GM12878 (cell line): ENCODE measurements at regions not wholly inside any gene's neighbourhood (a gene's known extent, or its start where the extent isn't known, plus 50 kb on each side); places are given as distances from the start of the nearest gene placed in this dataset.

ENCODE experiments used
- ATAC-seq: fragments of 200-7000 bp; cut with Tn5 transposase; 3 replicates; pipeline ENCODE4 v1.9.1; 2020; ENCODE audit warnings: mild to moderate bottlenecking, moderate library complexity
- BruUV-seq: library from RNA; stranded (reverse); fragments of 400-500 nt; replicated peaks from 2 replicates; lab custom pipeline; 2021; lab: Mats Ljungman, UMichigan
- CTCF ChIA-PET: fragments of 300-600 bp; sonication (Branson Sonifier 250); formaldehyde crosslinking; extraction: SDS; loops from one replicate; lab custom pipeline; 2021; ENCODE audit warnings: inconsistent platforms; lab: Yijun Ruan, JAX
- POLR2A ChIA-PET: fragments of 350-600 bp; formaldehyde crosslinking; extraction: SDS; loops from one replicate; lab custom pipeline; 2021; ENCODE audit warnings: inconsistent platforms; lab: Charles Lee
- RAD21 ChIA-PET: fragments of 300-600 bp; sonication (Branson Sonifier 250); formaldehyde crosslinking; loops from one replicate; lab custom pipeline; 2023; ENCODE audit warnings: antibody characterized with exemption; ENCODE audit not compliant: unreplicated experiment; lab: Charles Lee
- SMC1A ChIA-PET: fragments of 300-600 bp; sonication (Branson Sonifier 250); formaldehyde crosslinking; loops from one replicate; lab custom pipeline; 2023; ENCODE audit not compliant: unreplicated experiment, uncharacterized antibody; lab: Charles Lee
- DNase-seq: peaks from one replicate; pipeline ENCODE4 v3.0.0-alpha.2; 2011; ENCODE audit warnings: low read depth, low spot score
- FAIRE-seq: peaks from 3 replicates; lab custom pipeline; 2011; peaks lifted over from hg19 to GRCh38; lab: Jason Lieb, UNC
- H2AFZ ChIP-seq: 2 replicates; pipeline ENCODE4 v1.6.0; 2011; ENCODE audit warnings: low read depth, low read length, control low read depth; ENCODE audit not compliant: control insufficient read depth
- H3K27ac ChIP-seq: 2 replicates; pipeline ENCODE4 v1.5.1; 2011; ENCODE audit warnings: control low read depth; ENCODE audit not compliant: control insufficient read depth, insufficient read depth
- H3K27me3 ChIP-seq, 2 experiments: replicated peaks in 1 of 2; 2 replicates each; pipeline versions ENCODE4 v1.6.0 to v1.6.1; 2011; ENCODE audit warnings: low read length in 1 of 2; ENCODE audit not compliant: control insufficient read depth in 2 of 2, insufficient read depth in 2 of 2
- H3K36me3 ChIP-seq, 2 experiments: 2 replicates each; pipeline ENCODE4 v1.5.1; 2011; ENCODE audit warnings: low read length in 1 of 2; ENCODE audit not compliant: control insufficient read depth in 2 of 2, insufficient read depth in 2 of 2
- H3K4me1 ChIP-seq: 2 replicates; pipeline ENCODE4 v1.6.1; 2011; ENCODE audit warnings: mild to moderate bottlenecking, low read length, moderate library complexity, mixed read lengths; ENCODE audit not compliant: control insufficient read depth, insufficient read depth
- H3K4me2 ChIP-seq: 2 replicates; pipeline ENCODE4 v1.6.0; 2011; ENCODE audit warnings: control low read depth; ENCODE audit not compliant: control insufficient read depth, insufficient read depth
- H3K4me3 ChIP-seq: fragments of 200-600 bp; sonication (generic); 2 replicates; pipeline ENCODE4 v1.5.1; 2016
- H3K79me2 ChIP-seq: 2 replicates; pipeline ENCODE4 v1.6.0; 2011; ENCODE audit warnings: low read length; ENCODE audit not compliant: control insufficient read depth, insufficient read depth
- H3K9ac ChIP-seq: 2 replicates; pipeline ENCODE4 v1.8.0; 2011; ENCODE audit warnings: low read length, control low read depth, mixed read lengths; ENCODE audit not compliant: control insufficient read depth, insufficient read depth
- H3K9me3 ChIP-seq: replicated peaks from 3 replicates; pipeline ENCODE4 v1.5.1; 2011; ENCODE audit warnings: mild to moderate bottlenecking, low read length; ENCODE audit not compliant: control insufficient read depth, insufficient read depth
- H4K20me1 ChIP-seq: 2 replicates; pipeline ENCODE4 v1.6.0; 2011; ENCODE audit not compliant: control insufficient read depth, insufficient read depth
- BCL11A ChIP-seq: IDR thresholded peaks from 2 replicates; pipeline ENCODE4 v1.6.1; 2011; ENCODE audit warnings: low read depth, low read length
- CHD4 ChIP-seq: fragments of 200-600 bp; sonication (generic); IDR thresholded peaks from 2 replicates; pipeline ENCODE4 v1.6.1; 2016; ENCODE audit warnings: mild to moderate bottlenecking
- DPF2 ChIP-seq: fragments of 450-650 bp; IDR thresholded peaks from 2 replicates; pipeline ENCODE4 v1.6.1; 2017; ENCODE audit warnings: mild to moderate bottlenecking
- GABPA ChIP-seq: IDR thresholded peaks from 2 replicates; pipeline ENCODE4 v1.6.1; 2014; ENCODE audit warnings: antibody characterized with exemption, low read depth, mild to moderate bottlenecking, inconsistent platforms
- KDM1A ChIP-seq: fragments of 200-600 bp; sonication (generic); IDR thresholded peaks from 2 replicates; pipeline ENCODE4 v1.6.1; 2016; ENCODE audit warnings: borderline replicate concordance
- LARP7 ChIP-seq: fragments of 450-650 bp; IDR thresholded peaks from 2 replicates; pipeline ENCODE4 v1.6.1; 2017; ENCODE audit warnings: mild to moderate bottlenecking
- RELA ChIP-seq: fragments of 450-650 bp; IDR thresholded peaks from 2 replicates; pipeline ENCODE4 v1.8.0; 2014; ENCODE audit warnings: borderline replicate concordance; ENCODE audit not compliant: partially characterized antibody
- SP1 ChIP-seq: IDR thresholded peaks from one replicate; pipeline ENCODE4 v1.6.1; 2011; ENCODE audit warnings: low read depth, low read length
- SREBF1 ChIP-seq: IDR thresholded peaks from 2 replicates; pipeline ENCODE4 v1.6.1; 2012; ENCODE audit warnings: mild to moderate bottlenecking, low read length
- SRF ChIP-seq, 2 experiments: IDR thresholded peaks; 2 replicates each; pipeline ENCODE4 v1.6.1; 2011; ENCODE audit warnings: low read depth in 2 of 2, low read length in 2 of 2, mild to moderate bottlenecking in 1 of 2, moderate library complexity in 1 of 2
- ZBTB4 ChIP-seq: fragments of 450-650 bp; formaldehyde crosslinking; IDR thresholded peaks from 2 replicates; pipeline ENCODE4 v1.4.0; 2022; ENCODE audit warnings: mild to moderate bottlenecking, moderate library complexity
- ZSCAN29 ChIP-seq: fragments of 450-650 bp; IDR thresholded peaks from 2 replicates; pipeline ENCODE4 v1.6.1; 2017; ENCODE audit warnings: mild to moderate bottlenecking, moderate library complexity
- ZZZ3 ChIP-seq: IDR thresholded peaks from 2 replicates; pipeline ENCODE4 v1.6.1; 2011; ENCODE audit warnings: low read depth; ENCODE audit not compliant: control insufficient read depth, insufficient read length
- WGBS: methylation state at CpG from one replicate; pipeline ENCODE4 v1.1.6; 2016; ENCODE audit warnings: low lambda C conversion rate; ENCODE audit not compliant: insufficient replicate concordance, insufficient coverage; ENCODE audit errors: missing lambda C conversion rate; 5-methylcytosine and 5-hydroxymethylcytosine counted together
- in situ Hi-C: fragments of 300-500 bp; cut with MboI; formaldehyde crosslinking; loops from 9 replicates; pipeline ENCODE4 v1.14.3; 2018; ENCODE audit warnings: mixed read lengths
- intact Hi-C: fragments of 100-400 bp; cut with micrococcal nuclease; formaldehyde crosslinking; loops from one replicate; pipeline ENCODE4 v1.14.2; 2022; ENCODE audit not compliant: unreplicated experiment
- TF ChIP-seq, protein P1 (sequence below): IDR thresholded peaks from 2 replicates; pipeline ENCODE4 v1.6.1; 2012; ENCODE audit warnings: improper control_type of control experiment, low read depth, low read length; ENCODE audit not compliant: insufficient replicate concordance
- TF ChIP-seq, protein P2 (sequence below): fragments of 150-350 bp; IDR thresholded peaks from 2 replicates; pipeline ENCODE4 v1.6.1; 2014; ENCODE audit warnings: mild to moderate bottlenecking, low read depth, low read length

DNA sequence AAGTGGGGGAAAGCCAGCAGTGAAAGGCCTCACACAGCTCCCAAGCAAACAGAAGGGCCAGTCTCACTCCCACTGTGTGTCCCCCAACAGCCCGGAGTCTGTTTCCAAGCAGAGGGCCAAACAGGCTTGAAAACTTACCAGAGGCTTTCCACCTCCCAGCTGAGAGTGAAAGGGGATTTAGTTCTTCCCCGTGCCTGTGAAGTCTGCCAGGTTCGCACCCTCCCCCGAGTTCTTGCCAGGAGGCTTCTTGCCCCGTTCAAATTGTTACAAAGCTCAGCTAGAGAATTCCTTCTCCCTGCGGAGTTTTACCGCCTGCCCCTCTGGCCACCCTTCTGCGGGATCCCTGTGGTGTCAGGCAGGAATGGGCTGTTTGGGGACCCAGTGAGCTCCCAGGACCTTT is 68.0 kb upstream of the WNT7A start:
- Histone ChIP-seq H2AFZ (no peak overlapping the region), H3K9me3 (no peaks in the 10 kb centered on the region), H3K27ac (no peak overlapping the region), H4K20me1 (no peaks in the 10 kb centered on the region), H3K4me2 (no peak overlapping the region), H3K36me3 (no peaks in the 10 kb centered on the region), H3K4me1 (no peaks in the 10 kb centered on the region), H3K9ac (no peak overlapping the region), H3K79me2 (no peaks in the 10 kb centered on the region), H3K27me3 (no peaks in the 10 kb centered on the region; a peak in 1 of 4 replicates), H3K4me3 (no peak overlapping the region)
- intact Hi-C loops: no loop called here
- in situ Hi-C loops: no loop called here
- TF ChIP-seq KDM1A (no peak), SRF (IDR thresholded peaks at IDR 0.05; ENCODE audit: low read depth in 2 of 2, low read length in 2 of 2) (no peak), LARP7 (no peak), GABPA (no peak), RELA (no peak), SREBF1 (no peak), CHD4 (no peak), ZSCAN29 (no peak), DPF2 (no peak), BCL11A (no peak), ZZZ3 (no peak), ZBTB4 (CRISPR knock-in tag) (no peak), SP1 (no peak)
- TF ChIP-seq, protein P1, sequence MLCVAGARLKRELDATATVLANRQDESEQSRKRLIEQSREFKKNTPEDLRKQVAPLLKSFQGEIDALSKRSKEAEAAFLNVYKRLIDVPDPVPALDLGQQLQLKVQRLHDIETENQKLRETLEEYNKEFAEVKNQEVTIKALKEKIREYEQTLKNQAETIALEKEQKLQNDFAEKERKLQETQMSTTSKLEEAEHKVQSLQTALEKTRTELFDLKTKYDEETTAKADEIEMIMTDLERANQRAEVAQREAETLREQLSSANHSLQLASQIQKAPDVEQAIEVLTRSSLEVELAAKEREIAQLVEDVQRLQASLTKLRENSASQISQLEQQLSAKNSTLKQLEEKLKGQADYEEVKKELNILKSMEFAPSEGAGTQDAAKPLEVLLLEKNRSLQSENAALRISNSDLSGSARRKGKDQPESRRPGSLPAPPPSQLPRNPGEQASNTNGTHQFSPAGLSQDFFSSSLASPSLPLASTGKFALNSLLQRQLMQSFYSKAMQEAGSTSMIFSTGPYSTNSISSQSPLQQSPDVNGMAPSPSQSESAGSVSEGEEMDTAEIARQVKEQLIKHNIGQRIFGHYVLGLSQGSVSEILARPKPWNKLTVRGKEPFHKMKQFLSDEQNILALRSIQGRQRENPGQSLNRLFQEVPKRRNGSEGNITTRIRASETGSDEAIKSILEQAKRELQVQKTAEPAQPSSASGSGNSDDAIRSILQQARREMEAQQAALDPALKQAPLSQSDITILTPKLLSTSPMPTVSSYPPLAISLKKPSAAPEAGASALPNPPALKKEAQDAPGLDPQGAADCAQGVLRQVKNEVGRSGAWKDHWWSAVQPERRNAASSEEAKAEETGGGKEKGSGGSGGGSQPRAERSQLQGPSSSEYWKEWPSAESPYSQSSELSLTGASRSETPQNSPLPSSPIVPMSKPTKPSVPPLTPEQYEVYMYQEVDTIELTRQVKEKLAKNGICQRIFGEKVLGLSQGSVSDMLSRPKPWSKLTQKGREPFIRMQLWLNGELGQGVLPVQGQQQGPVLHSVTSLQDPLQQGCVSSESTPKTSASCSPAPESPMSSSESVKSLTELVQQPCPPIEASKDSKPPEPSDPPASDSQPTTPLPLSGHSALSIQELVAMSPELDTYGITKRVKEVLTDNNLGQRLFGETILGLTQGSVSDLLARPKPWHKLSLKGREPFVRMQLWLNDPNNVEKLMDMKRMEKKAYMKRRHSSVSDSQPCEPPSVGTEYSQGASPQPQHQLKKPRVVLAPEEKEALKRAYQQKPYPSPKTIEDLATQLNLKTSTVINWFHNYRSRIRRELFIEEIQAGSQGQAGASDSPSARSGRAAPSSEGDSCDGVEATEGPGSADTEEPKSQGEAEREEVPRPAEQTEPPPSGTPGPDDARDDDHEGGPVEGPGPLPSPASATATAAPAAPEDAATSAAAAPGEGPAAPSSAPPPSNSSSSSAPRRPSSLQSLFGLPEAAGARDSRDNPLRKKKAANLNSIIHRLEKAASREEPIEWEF: no peak
- TF ChIP-seq, protein P2, sequence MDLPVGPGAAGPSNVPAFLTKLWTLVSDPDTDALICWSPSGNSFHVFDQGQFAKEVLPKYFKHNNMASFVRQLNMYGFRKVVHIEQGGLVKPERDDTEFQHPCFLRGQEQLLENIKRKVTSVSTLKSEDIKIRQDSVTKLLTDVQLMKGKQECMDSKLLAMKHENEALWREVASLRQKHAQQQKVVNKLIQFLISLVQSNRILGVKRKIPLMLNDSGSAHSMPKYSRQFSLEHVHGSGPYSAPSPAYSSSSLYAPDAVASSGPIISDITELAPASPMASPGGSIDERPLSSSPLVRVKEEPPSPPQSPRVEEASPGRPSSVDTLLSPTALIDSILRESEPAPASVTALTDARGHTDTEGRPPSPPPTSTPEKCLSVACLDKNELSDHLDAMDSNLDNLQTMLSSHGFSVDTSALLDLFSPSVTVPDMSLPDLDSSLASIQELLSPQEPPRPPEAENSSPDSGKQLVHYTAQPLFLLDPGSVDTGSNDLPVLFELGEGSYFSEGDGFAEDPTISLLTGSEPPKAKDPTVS: no peak
- ChIA-PET CTCF (interaction anchor here (0.6 kb wide), 1 partner anchor 833 kb away, joined by 3 read pairs; no protein-coding TSS in a partner anchor), SMC1A (interaction anchor here (0.7 kb wide), 1 partner anchor 50 kb away, joined by 3 read pairs; no protein-coding TSS in a partner anchor), RAD21 (no interaction called here), POLR2A (no interaction called here)
- no TSS peak for BruUV-seq
- WGBS: 35% methylated on average over 8 of the region's 8 CpGs
- DNase-seq (no peak), FAIRE-seq (no peak), ATAC-seq (no peak)
